Liver (tissue), 8 donors: ENCODE measurements at regions not wholly inside any gene's neighbourhood (a gene's known extent, or its start where the extent isn't known, plus 50 kb on each side); places are given as distances from the start of the nearest gene placed in this dataset.

ENCODE experiments used
- DNase-seq: peaks from one replicate; pipeline ENCODE4 v3.0.0-alpha.2; 2017; ENCODE audit warnings: low spot score
- H3K27ac ChIP-seq, 2 donors: one replicate each; pipeline ENCODE4 v1.7.0; 2013; ENCODE audit warnings: inconsistent platforms in 2 of 2, low read length in 2 of 2, control low read depth in 1 of 2, low read depth in 1 of 2, mild to moderate bottlenecking in 1 of 2
- H3K27me3 ChIP-seq, 4 donors: one replicate each; pipeline versions ENCODE4 v1.6.1 to v1.7.0; 2013; ENCODE audit warnings: low read length in 3 of 4, inconsistent platforms in 1 of 4, mild to moderate bottlenecking in 1 of 4, moderate library complexity in 1 of 4; ENCODE audit not compliant: control insufficient read depth in 4 of 4, insufficient read depth in 4 of 4
- H3K36me3 ChIP-seq, 4 donors: one replicate each; pipeline versions ENCODE4 v1.6.1 to v1.7.0; 2013; ENCODE audit warnings: low read length in 3 of 4, mild to moderate bottlenecking in 3 of 4, low read depth in 1 of 4, moderate library complexity in 1 of 4; ENCODE audit not compliant: control insufficient read depth in 4 of 4, insufficient read depth in 3 of 4
- H3K4me1 ChIP-seq, 4 donors: one replicate each; pipeline versions ENCODE4 v1.6.1 to v1.7.0; 2013; ENCODE audit warnings: low read length in 3 of 4, mild to moderate bottlenecking in 3 of 4, moderate library complexity in 1 of 4; ENCODE audit not compliant: control insufficient read depth in 4 of 4, insufficient read depth in 4 of 4
- H3K4me3 ChIP-seq, 3 donors: one replicate each; pipeline versions ENCODE4 v1.6.1 to v1.7.0; 2013; ENCODE audit warnings: low read length in 3 of 3, control low read depth in 1 of 3, low read depth in 1 of 3, mild to moderate bottlenecking in 1 of 3
- H3K9ac ChIP-seq, 2 donors: one replicate each; pipeline ENCODE4 v1.7.0; 2013; ENCODE audit warnings: low read length in 2 of 2, mild to moderate bottlenecking in 2 of 2, moderate library complexity in 2 of 2, control low read depth in 1 of 2, low read depth in 1 of 2
- H3K9me3 ChIP-seq, 4 donors: one replicate each; pipeline versions ENCODE4 v1.6.1 to v1.7.0; 2013; ENCODE audit warnings: low read length in 3 of 4; ENCODE audit not compliant: control insufficient read depth in 4 of 4
- CTCF ChIP-seq: fragments of 150-350 bp; IDR thresholded peaks from 2 replicates; pipeline ENCODE4 v1.5.1; 2017; ENCODE audit warnings: improper control_type of control experiment, low read depth, low read length; ENCODE audit not compliant: missing input control
- EGR1 ChIP-seq, 2 donors: IDR thresholded peaks; 2 replicates each; pipeline ENCODE4 v1.6.1; 2016 to 2018; ENCODE audit warnings: antibody characterized with exemption in 2 of 2, low read depth in 2 of 2
- FOXA1 ChIP-seq: IDR thresholded peaks from 2 replicates; pipeline ENCODE4 v1.6.1; 2016; ENCODE audit warnings: antibody characterized with exemption
- FOXA2 ChIP-seq: IDR thresholded peaks from 2 replicates; pipeline ENCODE4 v1.6.1; 2016; ENCODE audit warnings: antibody characterized with exemption
- GABPA ChIP-seq, 2 donors: IDR thresholded peaks in 1 of 2; conservative IDR thresholded peaks in 1 of 2; 2 replicates each; pipeline ENCODE4 v1.6.1; 2016; ENCODE audit warnings: antibody characterized with exemption in 2 of 2, mild to moderate bottlenecking in 1 of 2, moderate library complexity in 1 of 2
- HNF4A ChIP-seq, 2 donors: conservative IDR thresholded peaks; 2 replicates each; pipeline ENCODE4 v1.6.1; 2016; ENCODE audit warnings: antibody characterized with exemption in 2 of 2, mild to moderate bottlenecking in 2 of 2
- HNF4G ChIP-seq: IDR thresholded peaks from 2 replicates; pipeline ENCODE4 v1.6.1; 2016; ENCODE audit warnings: antibody characterized with exemption
- JUND ChIP-seq, 2 donors: IDR thresholded peaks; 2 replicates each; pipeline ENCODE4 v1.6.1; 2016; ENCODE audit warnings: antibody characterized with exemption in 2 of 2
- NR2F2 ChIP-seq: IDR thresholded peaks from 2 replicates; pipeline ENCODE4 v1.6.1; 2016; ENCODE audit warnings: antibody characterized with exemption
- RAD21 ChIP-seq, 2 donors: IDR thresholded peaks; 2 replicates each; pipeline ENCODE4 v1.6.1; 2016; ENCODE audit warnings: antibody characterized with exemption in 2 of 2, mild to moderate bottlenecking in 2 of 2
- REST ChIP-seq: IDR thresholded peaks from 2 replicates; pipeline ENCODE4 v1.6.1; 2016; ENCODE audit warnings: antibody characterized with exemption, mild to moderate bottlenecking
- RXRA ChIP-seq, 2 donors: IDR thresholded peaks; 2 replicates each; pipeline ENCODE4 v1.6.1; 2017 to 2018; ENCODE audit warnings: antibody characterized with exemption in 2 of 2, mild to moderate bottlenecking in 1 of 2
- SP1 ChIP-seq: IDR thresholded peaks from 2 replicates; pipeline ENCODE4 v1.6.1; 2018; ENCODE audit warnings: antibody characterized with exemption, mild to moderate bottlenecking
- TAF1 ChIP-seq: conservative IDR thresholded peaks from 2 replicates; pipeline ENCODE4 v1.6.1; 2016; ENCODE audit warnings: antibody characterized with exemption, mild to moderate bottlenecking
- YY1 ChIP-seq: IDR thresholded peaks from 2 replicates; pipeline ENCODE4 v1.6.1; 2016; ENCODE audit warnings: antibody characterized with exemption, mild to moderate bottlenecking
- ZBTB33 ChIP-seq: IDR thresholded peaks from 2 replicates; pipeline ENCODE4 v1.6.1; 2016; ENCODE audit warnings: antibody characterized with exemption
- WGBS: extraction: QIAGEN DNeasy Blood & Tissue Kit; methylation state at CpG from one replicate; pipeline ENCODE4 v1.1.7; 2013; 5-methylcytosine and 5-hydroxymethylcytosine counted together
- TF ChIP-seq, protein P1 (sequence below): IDR thresholded peaks from 2 replicates; pipeline ENCODE4 v1.6.1; 2016; ENCODE audit warnings: antibody characterized with exemption
- TF ChIP-seq, protein P2 (sequence below): IDR thresholded peaks from 2 replicates; pipeline ENCODE4 v1.6.1; 2016; ENCODE audit warnings: antibody characterized with exemption
- donor health status: healthy.
- donor health status: healthy.
- donor health status: healthy.
- donor health status: healthy.
- donor health status: healthy.

DNA sequence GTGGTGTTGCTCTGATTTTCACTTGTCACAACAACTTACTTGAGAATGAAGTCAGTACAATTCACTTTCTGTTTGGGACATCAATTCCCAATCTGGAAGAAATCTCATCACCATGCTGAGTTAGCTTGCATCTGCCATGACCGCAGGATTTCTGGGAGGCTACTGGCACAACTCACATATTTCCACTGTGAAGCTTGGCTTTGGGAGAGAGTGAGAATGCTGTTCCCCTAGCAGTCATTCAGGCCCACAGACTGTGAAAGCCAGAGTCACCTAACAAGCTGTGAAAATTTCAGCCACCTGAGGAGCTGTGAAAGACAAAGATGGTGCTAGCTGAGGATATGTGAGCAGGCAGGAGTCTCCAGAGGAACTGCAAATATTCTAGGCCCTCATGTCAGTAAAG is 365.2 kb upstream of the TUSC1 start:
- Histone ChIP-seq H3K4me1 (no peaks in the 10 kb centered on the region), H3K4me3 (no peak overlapping the region), H3K36me3 (no peaks in the 10 kb centered on the region), H3K9me3 (no peaks in the 10 kb centered on the region), H3K9ac (no peak overlapping the region), H3K27ac (no peak overlapping the region), H3K27me3 (no peaks in the 10 kb centered on the region)
- WGBS, result 70% methylated on average over 1 of the region's 1 CpG
- no peak for DNase-seq
- no peak for TF ChIP-seq EGR1 (IDR thresholded peaks at IDR 0.05; ENCODE audit: low read depth in 2 of 2)

DNA sequence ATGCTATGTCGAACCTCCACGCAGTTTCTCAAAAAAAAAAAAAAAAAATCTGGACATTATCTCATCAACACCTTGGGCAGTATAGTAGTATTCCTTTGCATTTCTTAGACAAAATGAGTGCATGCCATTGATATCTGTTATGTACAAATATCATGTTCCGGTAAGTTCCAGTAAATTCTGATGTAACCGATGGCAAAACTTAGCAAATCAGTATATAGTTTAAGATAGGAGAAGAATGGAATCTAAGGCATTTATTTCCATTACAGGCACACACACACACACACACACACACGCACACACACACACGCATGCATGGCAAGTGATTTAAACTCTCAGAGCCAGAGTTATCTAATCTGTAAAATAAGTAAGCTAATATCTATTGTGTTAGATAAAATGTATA is 356.5 kb upstream of the TUSC1 start:
- Histone ChIP-seq H3K4me3 (no peak overlapping the region), H3K27ac (no peak overlapping the region), H3K4me1 (no peaks in the 10 kb centered on the region), H3K9ac (no peak overlapping the region), H3K27me3 (no peaks in the 10 kb centered on the region), H3K9me3 (no peaks in the 10 kb centered on the region), H3K36me3 (no peaks in the 10 kb centered on the region)
- no peak for TF ChIP-seq FOXA2
- TF ChIP-seq RXRA (IDR thresholded peaks at IDR 0.05), result no peak
- TF ChIP-seq, protein P1, sequence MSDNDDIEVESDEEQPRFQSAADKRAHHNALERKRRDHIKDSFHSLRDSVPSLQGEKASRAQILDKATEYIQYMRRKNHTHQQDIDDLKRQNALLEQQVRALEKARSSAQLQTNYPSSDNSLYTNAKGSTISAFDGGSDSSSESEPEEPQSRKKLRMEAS, result no peak
- no peak for TF ChIP-seq FOXA1
- no peak for TF ChIP-seq EGR1 (IDR thresholded peaks at IDR 0.05; ENCODE audit: low read depth in 2 of 2)
- no peak for TF ChIP-seq SP1
- no peak for TF ChIP-seq CTCF
- TF ChIP-seq HNF4G, result no peak
- TF ChIP-seq TAF1, result no peak
- no peak for TF ChIP-seq JUND (IDR thresholded peaks at IDR 0.05)
- TF ChIP-seq, protein P2, sequence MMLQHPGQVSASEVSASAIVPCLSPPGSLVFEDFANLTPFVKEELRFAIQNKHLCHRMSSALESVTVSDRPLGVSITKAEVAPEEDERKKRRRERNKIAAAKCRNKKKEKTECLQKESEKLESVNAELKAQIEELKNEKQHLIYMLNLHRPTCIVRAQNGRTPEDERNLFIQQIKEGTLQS, result no peak
- TF ChIP-seq REST, result no peak
- no peak for TF ChIP-seq NR2F2
- no peak for TF ChIP-seq YY1
- no peak for TF ChIP-seq RAD21 (IDR thresholded peaks at IDR 0.05)
- 79% methylated on average over 6 of the region's 6 CpGs for WGBS
- no peak for DNase-seq

DNA sequence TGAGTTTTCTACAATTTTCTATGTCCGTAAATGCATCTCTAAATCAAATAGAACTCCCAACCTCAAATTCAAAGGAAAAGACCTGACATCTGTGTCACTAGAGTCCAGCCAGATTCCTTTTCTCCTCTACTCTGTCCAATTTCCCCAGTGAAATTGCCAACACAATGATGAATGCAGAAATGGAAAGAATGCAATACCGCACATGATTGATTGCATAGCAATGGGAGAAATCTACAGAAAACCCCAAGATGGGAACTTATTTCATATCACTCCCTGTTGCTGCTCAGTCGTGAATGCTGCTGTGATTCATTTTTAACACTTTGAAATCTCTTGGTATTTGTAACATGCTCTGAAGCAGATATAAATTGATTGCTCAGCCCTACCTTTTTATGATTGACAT is 355.1 kb upstream of the TUSC1 start:
- 63% methylated on average over 3 of the region's 3 CpGs for WGBS
- Histone ChIP-seq H3K4me1 (no peaks in the 10 kb centered on the region), H3K4me3 (no peak overlapping the region), H3K9ac (no peak overlapping the region), H3K36me3 (no peaks in the 10 kb centered on the region), H3K27me3 (no peaks in the 10 kb centered on the region), H3K27ac (no peak overlapping the region), H3K9me3 (no peaks in the 10 kb centered on the region)
- DNase-seq, result no peak
- TF ChIP-seq NR2F2, result no peak
- TF ChIP-seq RAD21 (IDR thresholded peaks at IDR 0.05), result no peak
- TF ChIP-seq HNF4G, result no peak
- no peak for TF ChIP-seq CTCF
- no peak for TF ChIP-seq HNF4A (conservative IDR thresholded peaks at IDR 0.05)
- TF ChIP-seq JUND (IDR thresholded peaks at IDR 0.05), result no peak
- TF ChIP-seq RXRA (IDR thresholded peaks at IDR 0.05), result no peak
- TF ChIP-seq ZBTB33, result no peak
- no peak for TF ChIP-seq GABPA (IDR thresholded peaks at IDR 0.05 in 1 of 2, conservative IDR thresholded peaks at IDR 0.05 in 1 of 2)
- no peak for TF ChIP-seq FOXA2
